ENCODE measurements at regions not wholly inside any gene's neighbourhood (a gene's known extent, or its start where the extent isn't known, plus 50 kb on each side); places are given as distances from the start of the nearest gene placed in this dataset.

- TF ChIP-seq NRF1 (IDR thresholded peaks at IDR 0.05; ENCODE audit: low read depth, low read length) (no peak), EP300 (IDR thresholded peaks at IDR 0.05; ENCODE audit: borderline replicate concordance in 1 of 2, low read depth in 1 of 2, low read length in 1 of 2) (no peak), ZBTB33 (IDR thresholded peaks at IDR 0.05; ENCODE audit: borderline replicate concordance, low read depth) (no peak)
These were observed 254.7 kb upstream of the MKI67 start for GRCh38 chr10:128380946-128381345.
